ENCODE measurements at regions not wholly inside any gene's neighbourhood (a gene's known extent, or its start where the extent isn't known, plus 50 kb on each side); places are given as distances from the start of the nearest gene placed in this dataset.
"Not testable (repeated sequence)": the region's sequence is repeated elsewhere in the genome, so short reads cannot be mapped to it uniquely, and the experiment has no call there.

GRCh38 chr18:39462436-39462835 is 1896.8 kb upstream of the CELF4 start:
- no peak for DNase-seq (ENCODE audit: low read depth in 2 of 2)

- DNase-seq (ENCODE audit: low read depth in 2 of 2) = no peak
These were observed 1894.5 kb upstream of the CELF4 start for GRCh38 chr18:39460136-39460535.

- DNase-seq (ENCODE audit: low read depth in 2 of 2) = no peak
These were observed 1889.7 kb upstream of the CELF4 start for GRCh38 chr18:39455285-39455684.

GRCh38 chr18:39454866-39455265 is 1889.3 kb upstream of the CELF4 start:
- DNase-seq (ENCODE audit: low read depth in 2 of 2) = no peak

GRCh38 chr18:39453882-39454281 is 1888.3 kb upstream of the CELF4 start:
- no peak for DNase-seq (ENCODE audit: low read depth in 2 of 2)

GRCh38 chr18:39453356-39453755 is 1887.8 kb upstream of the CELF4 start:
- DNase-seq (ENCODE audit: low read depth in 2 of 2) = no peak

GRCh38 chr18:39450958-39451357 is 1885.4 kb upstream of the CELF4 start:
- no peak for DNase-seq (ENCODE audit: low read depth in 2 of 2)

- DNase-seq (ENCODE audit: low read depth in 2 of 2) = no peak
These were observed 1884.0 kb upstream of the CELF4 start for GRCh38 chr18:39449566-39449965.

GRCh38 chr18:39448942-39449341 is 1883.3 kb upstream of the CELF4 start:
- no peak for DNase-seq (ENCODE audit: low read depth in 2 of 2)

GRCh38 chr18:39444957-39445356 is 1879.4 kb upstream of the CELF4 start:
- DNase-seq (ENCODE audit: low read depth in 2 of 2) = not testable (repeated sequence)

GRCh38 chr18:39441648-39442047 is 1876.0 kb upstream of the CELF4 start:
- DNase-seq (ENCODE audit: low read depth in 2 of 2) = no peak

- DNase-seq (ENCODE audit: low read depth in 2 of 2) = no peak
These were observed 1870.4 kb upstream of the CELF4 start for GRCh38 chr18:39435996-39436395.

- DNase-seq (ENCODE audit: low read depth in 2 of 2) = no peak
These were observed 1869.6 kb upstream of the CELF4 start for GRCh38 chr18:39435209-39435608.

GRCh38 chr18:39434223-39434920 is 1868.8 kb upstream of the CELF4 start:
- no peak for DNase-seq (ENCODE audit: low read depth in 2 of 2)

- DNase-seq (ENCODE audit: low read depth in 2 of 2) = no peak
These were observed 1859.7 kb upstream of the CELF4 start for GRCh38 chr18:39425172-39425850.

- no peak for DNase-seq (ENCODE audit: low read depth in 2 of 2)
These were observed 1858.7 kb upstream of the CELF4 start for GRCh38 chr18:39424261-39424660.

GRCh38 chr18:39421276-39421675 is 1855.7 kb upstream of the CELF4 start:
- DNase-seq (ENCODE audit: low read depth in 2 of 2) = no peak

GRCh38 chr18:39419315-39419714 is 1853.7 kb upstream of the CELF4 start:
- DNase-seq (ENCODE audit: low read depth in 2 of 2) = no peak

GRCh38 chr18:39415471-39415870 is 1849.9 kb upstream of the CELF4 start:
- DNase-seq (ENCODE audit: low read depth in 2 of 2) = no peak

GRCh38 chr18:39414009-39414700 is 1848.6 kb upstream of the CELF4 start:
- DNase-seq (ENCODE audit: low read depth in 2 of 2) = no peak

GRCh38 chr18:39406941-39407340 is 1841.3 kb upstream of the CELF4 start:
- no peak for DNase-seq (ENCODE audit: low read depth in 2 of 2)

GRCh38 chr18:39403121-39403520 is 1837.5 kb upstream of the CELF4 start:
- DNase-seq (ENCODE audit: low read depth in 2 of 2) = no peak

GRCh38 chr18:39399662-39400061 is 1834.1 kb upstream of the CELF4 start:
- DNase-seq (ENCODE audit: low read depth in 2 of 2) = no peak

All from stimulated activated CD4-positive, alpha-beta T cell treated with anti-CD3 and anti-CD28 coated beads, Interleukin-1b, Interleukin-23, amount 100 ng/mL, for 4 hours (primary cell).